ENCODE measurements at regions not wholly inside any gene's neighbourhood (a gene's known extent, or its start where the extent isn't known, plus 50 kb on each side); places are given as distances from the start of the nearest gene placed in this dataset.
"Not testable (repeated sequence)": the region's sequence is repeated elsewhere in the genome, so short reads cannot be mapped to it uniquely, and the experiment has no call there.

DNA sequence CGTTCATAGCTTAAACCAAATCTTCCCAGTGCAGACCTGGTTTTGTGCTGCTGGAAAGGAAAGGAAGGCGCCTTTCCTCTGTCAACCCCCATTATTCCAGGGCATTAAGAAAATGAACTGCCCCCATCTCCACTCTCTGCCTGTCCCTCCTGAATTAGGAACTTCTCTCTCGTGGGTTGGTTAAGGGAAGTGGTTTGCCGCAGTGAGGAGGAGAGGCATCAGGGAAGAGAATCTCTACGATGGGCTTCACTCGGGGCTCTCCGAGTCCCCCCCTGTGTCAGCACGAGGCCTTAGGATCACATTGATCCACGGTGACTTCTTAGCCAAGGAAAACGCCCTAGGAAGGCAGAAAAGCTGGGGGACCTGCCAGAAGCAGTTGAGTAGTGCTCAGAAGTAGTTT, 53.9 kb upstream of the LYZL2 start:
- in situ Hi-C loops (cut with MboI; ENCODE audit: low pct_unique_long_range_greater_than_20kb, low sequenced_read_pairs): no loop called here
- peak; percentile 28 for DNase-seq

DNA sequence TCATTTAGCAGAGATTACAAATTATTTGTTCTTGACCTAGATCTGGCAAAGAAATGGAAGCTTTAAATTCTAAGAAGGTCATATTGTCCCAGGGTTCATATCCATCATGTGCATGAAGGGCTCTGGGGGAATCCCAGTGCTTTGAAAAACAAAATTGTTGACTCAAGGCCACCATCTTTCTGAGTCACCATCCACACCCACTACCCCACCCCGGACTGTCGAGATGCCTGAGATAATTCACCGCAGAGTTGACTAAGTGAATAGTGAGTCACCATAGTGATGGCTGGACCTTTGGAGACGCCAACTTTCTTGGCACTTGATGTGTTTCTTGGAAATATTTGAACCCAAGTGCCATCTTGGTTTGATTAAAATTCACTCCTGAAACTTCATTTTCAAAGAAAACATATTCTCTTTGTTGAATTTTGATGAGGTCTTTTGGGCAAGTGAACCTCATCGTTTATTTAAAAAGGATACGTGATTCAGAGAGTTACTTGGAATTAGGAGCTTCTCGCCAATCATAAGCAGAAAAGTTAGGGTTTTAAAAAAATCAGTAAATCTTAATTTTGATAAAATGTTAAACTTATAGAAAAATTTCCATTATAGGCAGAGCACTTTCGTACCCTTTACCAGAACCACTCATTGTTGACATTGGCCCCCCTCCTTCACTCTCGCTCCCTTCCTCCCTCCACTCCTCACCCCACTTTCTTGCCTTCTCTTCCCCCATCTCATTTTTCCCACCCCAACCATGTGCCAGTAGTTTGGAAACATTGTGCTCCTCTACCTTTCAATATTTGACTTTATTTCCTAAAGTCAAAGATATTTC, 53.0 kb upstream of the LYZL2 start:
- in situ Hi-C loops (cut with MboI; ENCODE audit: low pct_unique_long_range_greater_than_20kb, low sequenced_read_pairs); DNase-seq: not testable (repeated sequence)

DNA sequence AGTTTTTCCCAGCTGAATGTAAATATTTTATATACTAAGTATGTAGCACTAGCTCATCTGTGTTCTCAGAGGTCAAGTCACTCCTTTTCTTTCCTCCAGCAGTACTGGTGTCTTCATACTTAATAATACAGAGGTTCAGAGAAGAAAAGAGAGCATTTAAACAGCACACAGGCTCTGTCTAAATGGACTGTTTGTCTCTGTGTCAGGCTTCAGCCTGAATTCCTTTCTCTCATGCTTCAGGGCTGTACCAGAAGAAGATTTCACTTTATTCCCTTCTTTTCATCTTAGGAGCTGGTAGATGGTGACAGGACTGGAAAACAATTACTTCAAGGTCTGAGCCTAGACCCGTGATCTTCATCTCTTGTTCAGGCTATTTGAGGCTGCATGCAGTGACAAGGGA, 51.4 kb upstream of the LYZL2 start:
- DNase-seq: no peak
- in situ Hi-C loops (cut with MboI; ENCODE audit: low pct_unique_long_range_greater_than_20kb, low sequenced_read_pairs): no loop called here
